ENCODE measurements at regions not wholly inside any gene's neighbourhood (a gene's known extent, or its start where the extent isn't known, plus 50 kb on each side); places are given as distances from the start of the nearest gene placed in this dataset.

GRCh38 chr2:17057109-17058017 lies 391.7 kb upstream of the CYRIA start:
- FAIRE-seq, result no peak
- no peaks in the 10 kb centered on the region for H3K9me1 ChIP-seq (ENCODE audit: control insufficient read depth, extremely low read depth, insufficient read depth, low read length)
- H3K36me3 ChIP-seq (ENCODE audit: control insufficient read depth in 2 of 2, extremely low read depth in 1 of 2, insufficient read depth in 2 of 2, low read length in 2 of 2), result no peaks in the 10 kb centered on the region
- no peaks in the 10 kb centered on the region for H4K20me1 ChIP-seq (ENCODE audit: control insufficient read depth, extremely low read depth, insufficient read depth, low read length)
- no peak overlapping the region for H3K27ac ChIP-seq (ENCODE audit: control insufficient read depth, insufficient read depth, low read length)
- no peak overlapping the region for H3K4me2 ChIP-seq (ENCODE audit: control insufficient read depth, extremely low read depth, insufficient read depth, low read depth, low read length)
- no peaks in the 10 kb centered on the region for H3K9me3 ChIP-seq (ENCODE audit: control insufficient read depth, low read depth, low read length)
- no peaks in the 10 kb centered on the region for H3K79me2 ChIP-seq (ENCODE audit: control insufficient read depth, insufficient read depth, low read length)
- H3K27me3 ChIP-seq (ENCODE audit: control insufficient read depth, extremely low read depth, insufficient read depth, low read length), result no peaks in the 10 kb centered on the region
- dilution Hi-C loops (cut with MboI; ENCODE audit: extremely low pct_ligation_motif_present, low sequenced_read_pairs), result no loop called here
- DNase-seq (ENCODE audit: low read depth, low spot score), result no peak
- TF ChIP-seq CTCF (optimal IDR thresholded peaks at IDR 0.05 in 1 of 3, IDR thresholded peaks at IDR 0.05 in 1 of 3, conservative IDR thresholded peaks at IDR 0.05 in 1 of 3; ENCODE audit: extremely low read depth in 1 of 3, insufficient read depth in 2 of 3, low read length in 3 of 3) (no peak), EZH2 (IDR thresholded peaks at IDR 0.05; ENCODE audit: low read length) (no peak)
- no peak overlapping the region for H2AFZ ChIP-seq (ENCODE audit: control insufficient read depth, low read length)
- no peak overlapping the region for H3K4me3 ChIP-seq (ENCODE audit: control insufficient read depth in 2 of 3, extremely low read depth in 1 of 3, insufficient read depth in 2 of 3, low read depth in 1 of 3, low read length in 3 of 3)
- no peaks in the 10 kb centered on the region for H3K4me1 ChIP-seq (ENCODE audit: control insufficient read depth, extremely low read depth, insufficient read depth, low read length)
- H3K9ac ChIP-seq (ENCODE audit: control insufficient read depth, extremely low read depth, insufficient read depth, low read length), result no peak overlapping the region

- Histone ChIP-seq H3K4me2 (ENCODE audit: control insufficient read depth, extremely low read depth, insufficient read depth, low read depth, low read length) (no peak overlapping the region), H2AFZ (ENCODE audit: control insufficient read depth, low read length) (no peak overlapping the region), H3K27me3 (ENCODE audit: control insufficient read depth, extremely low read depth, insufficient read depth, low read length) (no peaks in the 10 kb centered on the region), H3K27ac (ENCODE audit: control insufficient read depth, insufficient read depth, low read length) (no peak overlapping the region), H3K4me3 (ENCODE audit: control insufficient read depth in 2 of 3, extremely low read depth in 1 of 3, insufficient read depth in 2 of 3, low read depth in 1 of 3, low read length in 3 of 3) (no peak overlapping the region), H3K9me1 (ENCODE audit: control insufficient read depth, extremely low read depth, insufficient read depth, low read length) (no peaks in the 10 kb centered on the region), H3K36me3 (ENCODE audit: control insufficient read depth in 2 of 2, extremely low read depth in 1 of 2, insufficient read depth in 2 of 2, low read length in 2 of 2) (no peaks in the 10 kb centered on the region), H3K9me3 (ENCODE audit: control insufficient read depth, low read depth, low read length) (no peaks in the 10 kb centered on the region), H4K20me1 (ENCODE audit: control insufficient read depth, extremely low read depth, insufficient read depth, low read length) (no peaks in the 10 kb centered on the region), H3K9ac (ENCODE audit: control insufficient read depth, extremely low read depth, insufficient read depth, low read length) (no peak overlapping the region), H3K4me1 (ENCODE audit: control insufficient read depth, extremely low read depth, insufficient read depth, low read length) (no peaks in the 10 kb centered on the region), H3K79me2 (ENCODE audit: control insufficient read depth, insufficient read depth, low read length) (no peaks in the 10 kb centered on the region)
- dilution Hi-C loops (cut with MboI; ENCODE audit: extremely low pct_ligation_motif_present, low sequenced_read_pairs), result no loop called here
- no peak for FAIRE-seq
- no peak for DNase-seq (ENCODE audit: low read depth, low spot score)
- TF ChIP-seq CTCF (optimal IDR thresholded peaks at IDR 0.05 in 1 of 3, IDR thresholded peaks at IDR 0.05 in 1 of 3, conservative IDR thresholded peaks at IDR 0.05 in 1 of 3; ENCODE audit: extremely low read depth in 1 of 3, insufficient read depth in 2 of 3, low read length in 3 of 3), result no peak
- TF ChIP-seq EZH2 (IDR thresholded peaks at IDR 0.05; ENCODE audit: low read length), result no peak
These were observed 390.6 kb upstream of the CYRIA start for GRCh38 chr2:17056236-17056635.
